ENCODE measurements at regions not wholly inside any gene's neighbourhood (a gene's known extent, or its start where the extent isn't known, plus 50 kb on each side); places are given as distances from the start of the nearest gene placed in this dataset.

DNA sequence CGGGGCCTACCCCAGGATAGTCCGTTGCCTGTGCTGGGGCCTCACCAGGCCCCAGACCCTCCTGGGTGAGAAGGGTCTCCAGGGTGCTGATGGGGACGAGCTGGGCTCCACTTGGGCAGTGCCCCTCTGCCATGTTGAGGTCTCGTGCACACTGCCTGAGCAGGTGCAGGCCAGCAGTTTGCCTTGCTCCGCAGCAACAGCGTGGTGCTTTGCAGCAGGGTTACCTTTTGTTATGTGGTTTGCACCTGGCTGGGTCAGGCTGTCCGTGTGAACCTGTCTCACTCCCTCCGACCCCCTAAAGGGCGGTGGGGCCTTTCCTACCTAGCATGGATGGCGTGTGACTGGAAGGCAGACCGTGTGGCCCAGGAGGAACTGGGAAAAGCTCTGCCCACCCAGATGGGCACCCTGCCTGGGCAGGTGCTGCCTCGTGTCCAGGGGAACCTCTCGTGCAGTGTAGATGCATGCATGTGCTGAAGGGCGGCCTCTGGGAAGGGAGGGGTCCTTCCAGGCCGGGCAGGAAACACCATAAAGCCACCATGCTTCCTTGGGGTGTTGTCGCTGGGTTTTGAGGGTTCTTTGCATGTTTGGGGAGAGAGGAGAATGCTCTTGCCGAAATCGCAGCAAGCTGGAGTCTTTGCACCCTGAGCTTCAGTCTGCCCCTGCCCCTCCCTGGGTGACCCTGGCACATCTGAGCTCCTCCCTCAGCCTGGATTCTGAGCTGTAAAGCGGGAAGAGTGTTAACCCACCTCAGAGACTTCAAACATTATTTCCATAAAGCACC, 75.4 kb upstream of the PPARA start:
- TF ChIP-seq, protein P1, sequence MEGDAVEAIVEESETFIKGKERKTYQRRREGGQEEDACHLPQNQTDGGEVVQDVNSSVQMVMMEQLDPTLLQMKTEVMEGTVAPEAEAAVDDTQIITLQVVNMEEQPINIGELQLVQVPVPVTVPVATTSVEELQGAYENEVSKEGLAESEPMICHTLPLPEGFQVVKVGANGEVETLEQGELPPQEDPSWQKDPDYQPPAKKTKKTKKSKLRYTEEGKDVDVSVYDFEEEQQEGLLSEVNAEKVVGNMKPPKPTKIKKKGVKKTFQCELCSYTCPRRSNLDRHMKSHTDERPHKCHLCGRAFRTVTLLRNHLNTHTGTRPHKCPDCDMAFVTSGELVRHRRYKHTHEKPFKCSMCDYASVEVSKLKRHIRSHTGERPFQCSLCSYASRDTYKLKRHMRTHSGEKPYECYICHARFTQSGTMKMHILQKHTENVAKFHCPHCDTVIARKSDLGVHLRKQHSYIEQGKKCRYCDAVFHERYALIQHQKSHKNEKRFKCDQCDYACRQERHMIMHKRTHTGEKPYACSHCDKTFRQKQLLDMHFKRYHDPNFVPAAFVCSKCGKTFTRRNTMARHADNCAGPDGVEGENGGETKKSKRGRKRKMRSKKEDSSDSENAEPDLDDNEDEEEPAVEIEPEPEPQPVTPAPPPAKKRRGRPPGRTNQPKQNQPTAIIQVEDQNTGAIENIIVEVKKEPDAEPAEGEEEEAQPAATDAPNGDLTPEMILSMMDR (IDR thresholded peaks at IDR 0.05; ENCODE audit: extremely low read depth, missing control alignments), result no peak
- DNase-seq (ENCODE audit: low spot score), result no peak

DNA sequence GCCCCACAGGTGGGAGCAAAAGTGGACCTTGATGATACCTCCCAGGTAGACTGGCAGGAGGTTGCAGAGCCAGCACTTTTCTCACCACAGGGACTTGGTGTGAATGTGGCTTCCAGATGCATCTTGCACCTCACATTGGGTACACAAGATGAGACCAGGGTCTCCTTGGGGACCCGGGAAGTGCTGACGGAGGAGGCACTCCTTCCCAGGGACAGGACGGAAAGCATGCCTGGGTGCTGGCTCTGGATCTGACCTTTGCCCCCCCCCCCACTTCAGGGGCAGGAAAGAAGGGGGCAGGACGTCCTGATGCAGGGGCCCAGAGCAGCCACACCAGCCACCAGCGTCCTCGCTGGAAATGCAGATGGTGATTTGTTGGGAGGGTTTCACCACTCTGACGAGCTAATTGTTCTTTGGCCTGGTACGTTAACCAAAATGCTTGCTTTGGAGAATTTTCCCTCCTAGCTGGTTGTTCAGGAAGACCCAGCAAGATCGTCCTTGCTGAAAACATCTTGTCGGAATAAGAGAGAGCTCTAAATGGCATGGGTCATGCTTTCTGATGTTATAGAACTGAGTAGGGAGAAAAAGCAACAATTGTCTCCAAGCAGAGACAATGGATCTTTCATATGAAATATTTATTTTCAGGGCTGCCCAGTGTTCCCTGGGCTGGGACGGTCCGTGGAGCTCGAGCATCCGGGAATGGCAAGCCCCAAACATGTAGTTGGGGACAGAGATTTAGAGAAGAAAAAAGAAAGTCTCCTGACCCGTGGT, 74.4 kb upstream of the PPARA start:
- DNase-seq (ENCODE audit: low spot score), result no peak
- TF ChIP-seq, protein P1 (IDR thresholded peaks at IDR 0.05; ENCODE audit: extremely low read depth, missing control alignments), result no peak

DNA sequence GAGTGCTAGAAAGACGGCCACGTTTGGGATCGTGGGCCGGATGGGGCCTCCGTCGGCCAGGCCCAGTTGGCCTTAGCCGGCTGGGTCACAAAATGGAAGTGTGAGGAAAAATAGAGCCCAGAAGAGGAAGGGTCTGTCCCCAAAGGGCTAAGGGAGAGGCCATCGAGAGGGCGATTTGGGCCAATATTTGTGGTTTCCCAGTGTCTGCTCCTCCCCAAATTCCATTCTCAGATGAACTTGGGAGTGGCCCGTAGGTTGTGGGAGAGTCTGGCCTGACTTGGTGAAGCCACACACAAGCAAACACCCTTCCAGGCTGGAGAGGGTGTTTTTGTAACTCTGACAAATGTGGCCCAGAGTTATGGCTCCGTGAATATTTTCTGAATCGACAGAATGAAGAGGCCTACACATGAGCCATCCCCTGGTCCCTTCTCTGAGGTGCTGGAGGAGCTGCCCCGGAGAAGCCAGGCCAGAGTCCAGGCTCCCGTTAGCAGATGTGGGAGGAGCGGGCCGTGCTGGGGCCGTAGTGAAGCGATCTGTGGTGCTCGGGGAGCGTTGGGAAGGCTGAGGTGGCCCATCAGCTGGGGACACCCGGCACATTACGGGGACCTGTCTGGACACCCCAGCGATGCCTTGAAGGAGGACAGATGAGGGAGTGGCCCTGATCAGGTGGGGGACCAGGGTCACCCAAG, 73.5 kb upstream of the PPARA start:
- DNase-seq (ENCODE audit: low spot score), result no peak
- TF ChIP-seq, protein P1 (IDR thresholded peaks at IDR 0.05; ENCODE audit: extremely low read depth, missing control alignments), result no peak

DNA sequence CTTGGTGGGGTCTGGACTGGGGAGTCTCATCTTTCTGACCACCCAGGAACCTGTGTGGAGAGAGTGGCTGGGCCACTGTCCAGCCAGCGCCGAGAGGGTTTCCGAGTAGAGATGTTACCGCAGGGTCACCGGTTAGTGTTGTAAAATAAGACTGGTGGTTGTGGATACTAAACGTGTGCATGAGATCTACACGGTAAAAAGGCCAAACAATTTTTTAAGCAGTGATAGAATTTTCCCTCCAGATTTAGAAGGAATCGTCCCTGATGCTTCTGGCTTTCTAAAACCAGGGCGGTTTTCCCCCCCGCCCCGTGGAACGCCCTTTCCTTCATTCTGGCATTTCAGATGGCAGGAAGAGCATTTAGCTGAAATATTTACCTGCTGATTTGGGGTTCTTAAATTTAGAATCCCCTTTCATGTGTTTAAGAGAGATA, 72.6 kb upstream of the PPARA start:
- DNase-seq (ENCODE audit: low spot score), result no peak
- TF ChIP-seq, protein P1 (IDR thresholded peaks at IDR 0.05; ENCODE audit: extremely low read depth, missing control alignments), result no peak

DNA sequence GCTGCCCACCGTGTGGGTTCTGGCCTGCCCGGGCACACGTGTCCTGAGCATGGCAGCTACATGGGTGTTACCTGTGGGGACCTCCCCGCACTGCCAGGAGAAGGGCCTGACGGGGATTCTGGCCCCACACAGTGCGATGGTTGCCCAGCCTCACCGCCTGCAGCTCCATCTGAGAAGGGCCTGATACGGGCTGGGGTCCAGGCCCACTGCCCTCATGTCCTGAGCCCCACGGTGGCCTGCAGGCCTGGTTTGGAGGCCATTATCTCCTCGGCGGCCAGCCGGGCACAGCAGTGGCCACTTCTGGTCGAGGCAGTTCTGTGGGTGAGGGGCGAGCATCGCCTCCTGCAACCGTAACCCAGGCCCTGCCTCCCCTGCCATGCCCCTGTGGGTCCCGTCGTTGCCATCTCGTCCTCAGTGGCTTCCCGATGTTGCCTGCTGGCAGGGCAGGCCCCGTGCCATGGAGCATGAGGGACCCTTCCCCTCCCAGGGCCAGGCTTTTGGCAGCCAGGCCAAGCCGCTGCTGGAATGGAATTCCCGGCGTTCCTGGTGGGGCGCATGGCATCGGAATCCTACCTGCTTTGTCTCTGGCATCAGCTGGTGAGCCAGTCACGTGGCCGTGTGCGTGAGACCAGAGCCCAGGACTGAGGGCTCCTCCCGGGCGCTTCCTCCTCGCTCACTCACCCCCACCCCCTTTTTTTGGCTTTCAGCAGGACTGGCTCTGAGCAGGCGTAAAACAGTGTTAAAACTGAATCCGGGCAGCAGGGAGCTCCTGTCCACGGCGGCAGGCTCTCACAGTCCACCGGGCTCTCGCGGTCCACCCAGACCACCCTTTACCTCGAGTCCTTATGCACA, 71.9 kb upstream of the PPARA start:
- DNase-seq (ENCODE audit: low spot score), result no peak
- TF ChIP-seq, protein P1 (IDR thresholded peaks at IDR 0.05; ENCODE audit: extremely low read depth, missing control alignments), result no peak

DNA sequence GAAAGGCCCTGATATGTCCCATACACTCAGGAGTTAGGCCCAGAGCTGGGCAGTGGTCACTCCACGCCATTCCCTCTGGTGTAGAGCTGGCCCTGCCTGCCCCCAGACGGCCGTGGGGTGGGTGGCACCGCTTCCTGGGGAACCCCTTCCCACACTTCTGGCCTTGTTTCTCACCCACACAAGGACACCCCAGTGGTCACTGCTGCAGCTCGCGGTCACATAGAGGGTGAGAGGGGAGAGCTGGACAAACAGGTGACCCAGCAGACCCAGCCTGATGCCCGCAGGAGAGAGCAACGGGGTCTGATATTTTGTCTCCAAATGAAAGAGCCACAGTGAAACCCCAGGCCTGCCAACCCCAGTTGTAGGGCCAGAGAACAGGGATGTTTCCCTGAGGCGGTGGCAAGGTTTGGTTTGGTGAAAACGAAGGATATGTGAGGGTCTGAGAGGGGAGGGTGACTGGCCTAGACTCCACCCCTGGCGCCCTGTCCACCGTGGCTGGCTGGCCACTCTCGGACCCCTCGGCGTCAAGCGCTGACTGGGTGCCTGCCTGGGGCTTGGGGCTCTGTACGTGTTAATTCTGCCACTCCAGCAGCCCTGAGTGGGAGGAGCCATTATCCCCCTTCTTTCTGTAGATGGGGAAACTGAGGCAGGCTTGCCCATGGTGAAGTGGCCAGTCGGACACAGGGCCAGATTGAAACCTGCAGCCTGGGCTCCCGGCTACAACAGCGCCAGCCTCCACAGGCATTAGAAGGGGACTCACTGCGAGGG, 71.0 kb upstream of the PPARA start:
- TF ChIP-seq, protein P1 (IDR thresholded peaks at IDR 0.05; ENCODE audit: extremely low read depth, missing control alignments), result no peak
- DNase-seq (ENCODE audit: low spot score), result no peak

Data from GM20000 (cell line).